AG04449 (cell line): ENCODE measurements at regions not wholly inside any gene's neighbourhood (a gene's known extent, or its start where the extent isn't known, plus 50 kb on each side); places are given as distances from the start of the nearest gene placed in this dataset.

Experiments
- CTCF ChIA-PET: fragments of 350-600 bp; formaldehyde crosslinking; extraction: SDS; loops from one replicate; lab custom pipeline; 2021; ENCODE audit warnings: antibody characterized with exemption; lab: Yijun Ruan, JAX
- POLR2A ChIA-PET: fragments of 400-600, 350-600 bp; formaldehyde crosslinking; extraction: SDS; loops from one replicate; lab custom pipeline; 2020; ENCODE audit warnings: antibody characterized with exemption, inconsistent platforms; lab: Yijun Ruan, JAX
- DNase-seq: peaks from one replicate; pipeline ENCODE4 v3.0.0-alpha.2; 2010; ENCODE audit warnings: low read depth, low spot score
- H3K4me3 ChIP-seq: 2 replicates; pipeline ENCODE4 v1.5.1; 2011; ENCODE audit warnings: low read depth, mild to moderate bottlenecking, control low read depth, low read length
- CTCF ChIP-seq: IDR thresholded peaks from one replicate; pipeline ENCODE4 v1.5.1; 2011; ENCODE audit warnings: mild to moderate bottlenecking, moderate library complexity, low read length, control low read depth, inconsistent platforms; ENCODE audit not compliant: insufficient read depth; ENCODE audit errors: missing control alignments

GRCh38 chrX:109925656-109926055, 77.3 kb upstream of the TMEM164 start:
- H3K4me3 ChIP-seq, result no peak overlapping the region
- CTCF ChIA-PET, result no interaction called here
- DNase-seq, result no peak
- TF ChIP-seq CTCF, result no peak
- POLR2A ChIA-PET, result no interaction called here

- no peak for TF ChIP-seq CTCF
- no peak overlapping the region for H3K4me3 ChIP-seq
- CTCF ChIA-PET, result interaction anchor here (1.2 kb wide), 1 partner anchor 217 kb away, joined by 4 read pairs; no protein-coding TSS in a partner anchor
- DNase-seq, result no peak
- POLR2A ChIA-PET, result no interaction called here
Measured at GRCh38 chrX:109926118-109926517, 76.8 kb upstream of the TMEM164 start.

GRCh38 chrX:109926743-109927662, 75.9 kb upstream of the TMEM164 start:
- ChIA-PET CTCF (interaction anchor here (1.0 to 1.3 kb wide), 3 partner anchors 17 to 216 kb away, joined by 3 to 5 read pairs (median 4); no protein-coding TSS in a partner anchor), POLR2A (no interaction called here)
- TF ChIP-seq CTCF, result no peak
- no peak overlapping the region for H3K4me3 ChIP-seq
- no peak for DNase-seq

- DNase-seq, result no peak
- ChIA-PET CTCF (interaction anchor here (1.0 to 1.3 kb wide), 3 partner anchors 12 to 36 kb away, joined by 3 to 5 read pairs (median 3); no protein-coding TSS in a partner anchor), POLR2A (no interaction called here)
- TF ChIP-seq CTCF, result no peak
- H3K4me3 ChIP-seq, result no peak overlapping the region
Measured at GRCh38 chrX:109927663-109928273, 75.1 kb upstream of the TMEM164 start.

GRCh38 chrX:109928596-109929335, 74.1 kb upstream of the TMEM164 start:
- TF ChIP-seq CTCF, result no peak
- POLR2A ChIA-PET, result no interaction called here
- CTCF ChIA-PET, result interaction anchor here (1.1 kb wide), 1 partner anchor 11 kb away, joined by 3 read pairs; no protein-coding TSS in a partner anchor
- no peak overlapping the region for H3K4me3 ChIP-seq
- no peak for DNase-seq
